ENCODE measurements at regions not wholly inside any gene's neighbourhood (a gene's known extent, or its start where the extent isn't known, plus 50 kb on each side); places are given as distances from the start of the nearest gene placed in this dataset.

GRCh38 chr6:84421031-84421430 is 193.6 kb upstream of the CEP162 start:
- DNase-seq (ENCODE audit: low read depth, low spot score): no peak

- no peak for DNase-seq (ENCODE audit: low read depth, low spot score)
These were observed 189.8 kb upstream of the CEP162 start for GRCh38 chr6:84417260-84417659.

GRCh38 chr6:84416043-84416657 is 188.7 kb upstream of the CEP162 start:
- no peak for DNase-seq (ENCODE audit: low read depth, low spot score)

GRCh38 chr6:84415517-84415916 is 188.1 kb upstream of the CEP162 start:
- no peak for DNase-seq (ENCODE audit: low read depth, low spot score)

- no peak for DNase-seq (ENCODE audit: low read depth, low spot score)
These were observed 187.6 kb upstream of the CEP162 start for GRCh38 chr6:84415068-84415467.

- DNase-seq (ENCODE audit: low read depth, low spot score): no peak
These were observed 187.1 kb upstream of the CEP162 start for GRCh38 chr6:84414531-84414930.

- no peak for DNase-seq (ENCODE audit: low read depth, low spot score)
These were observed 183.7 kb upstream of the CEP162 start for GRCh38 chr6:84411060-84411629.

GRCh38 chr6:84409911-84410310 is 182.5 kb upstream of the CEP162 start:
- no peak for DNase-seq (ENCODE audit: low read depth, low spot score)

GRCh38 chr6:84408028-84408427 is 180.6 kb upstream of the CEP162 start:
- DNase-seq (ENCODE audit: low read depth, low spot score): no peak

GRCh38 chr6:84403545-84403944 is 176.1 kb upstream of the CEP162 start:
- no peak for DNase-seq (ENCODE audit: low read depth, low spot score)

- DNase-seq (ENCODE audit: low read depth, low spot score): no peak
These were observed 171.6 kb upstream of the CEP162 start for GRCh38 chr6:84399003-84399402.

GRCh38 chr6:84392261-84392660 is 164.8 kb upstream of the CEP162 start:
- DNase-seq (ENCODE audit: low read depth, low spot score): no peak

- DNase-seq (ENCODE audit: low read depth, low spot score): no peak
These were observed 163.4 kb upstream of the CEP162 start for GRCh38 chr6:84390851-84391250.

GRCh38 chr6:84390334-84390733 is 162.9 kb upstream of the CEP162 start:
- DNase-seq (ENCODE audit: low read depth, low spot score): no peak

GRCh38 chr6:84379142-84379541 is 151.7 kb upstream of the CEP162 start:
- no peak for DNase-seq (ENCODE audit: low read depth, low spot score)

GRCh38 chr6:84372290-84372689 is 144.8 kb upstream of the CEP162 start:
- no peak for DNase-seq (ENCODE audit: low read depth, low spot score)

GRCh38 chr6:84371681-84372080 is 144.2 kb upstream of the CEP162 start:
- no peak for DNase-seq (ENCODE audit: low read depth, low spot score)

- no peak for DNase-seq (ENCODE audit: low read depth, low spot score)
These were observed 134.9 kb upstream of the CEP162 start for GRCh38 chr6:84362193-84362821.

GRCh38 chr6:84361372-84362192 is 134.1 kb upstream of the CEP162 start:
- no peak for DNase-seq (ENCODE audit: low read depth, low spot score)

- DNase-seq (ENCODE audit: low read depth, low spot score): no peak
These were observed 132.6 kb upstream of the CEP162 start for GRCh38 chr6:84360039-84360438.

GRCh38 chr6:84358581-84358980 is 131.1 kb upstream of the CEP162 start:
- DNase-seq (ENCODE audit: low read depth, low spot score): no peak

GRCh38 chr6:84357631-84358030 is 130.2 kb upstream of the CEP162 start:
- no peak for DNase-seq (ENCODE audit: low read depth, low spot score)

GRCh38 chr6:84356907-84357306 is 129.5 kb upstream of the CEP162 start:
- DNase-seq (ENCODE audit: low read depth, low spot score): no peak
